BLaER1 treated with 17β-estradiol and CSF1 and Interleukin-3, amounts not matched to agents 10 nM and 100 nM (cell line): ENCODE measurements at regions not wholly inside any gene's neighbourhood (a gene's known extent, or its start where the extent isn't known, plus 50 kb on each side); places are given as distances from the start of the nearest gene placed in this dataset.

Experiments
- H3K27ac ChIP-seq, 11 experiments: shearing (Covaris generic); formaldehyde crosslinking; 2 replicates each; pipeline ENCODE4 v1.8.1; 2022
- H3K27me3 ChIP-seq, 11 experiments: shearing (Covaris generic); formaldehyde crosslinking; 2 replicates each; pipeline ENCODE4 v1.8.1; 2022
- H3K36me3 ChIP-seq, 11 experiments: shearing (Covaris generic); formaldehyde crosslinking; 2 replicates each; pipeline ENCODE4 v1.8.1; 2022
- H3K4me1 ChIP-seq, 10 experiments: shearing (Covaris generic); formaldehyde crosslinking; 2 replicates each; pipeline ENCODE4 v1.8.1; 2022
- H3K4me2 ChIP-seq, 11 experiments: shearing (Covaris generic); formaldehyde crosslinking; 2 replicates each; pipeline ENCODE4 v1.8.1; 2022
- H3K4me3 ChIP-seq, 10 experiments: shearing (Covaris generic); formaldehyde crosslinking; 2 replicates each; pipeline ENCODE4 v1.8.1; 2022
- H3K9ac ChIP-seq, 11 experiments: shearing (Covaris generic); formaldehyde crosslinking; 2 replicates each; pipeline ENCODE4 v1.8.1; 2022
- H3K9me3 ChIP-seq, 11 experiments: shearing (Covaris generic); formaldehyde crosslinking; replicated peaks in 1 of 11; 2 replicates each; pipeline ENCODE4 v1.8.1; 2022
- H4K20me1 ChIP-seq, 11 experiments: shearing (Covaris generic); formaldehyde crosslinking; 2 replicates each; pipeline ENCODE4 v1.8.1; 2022
- Cebpa-rat ChIP-seq, 11 experiments: shearing (Covaris generic); IDR thresholded peaks; 2 replicates each; pipeline ENCODE4 v1.8.1; 2022

DNA sequence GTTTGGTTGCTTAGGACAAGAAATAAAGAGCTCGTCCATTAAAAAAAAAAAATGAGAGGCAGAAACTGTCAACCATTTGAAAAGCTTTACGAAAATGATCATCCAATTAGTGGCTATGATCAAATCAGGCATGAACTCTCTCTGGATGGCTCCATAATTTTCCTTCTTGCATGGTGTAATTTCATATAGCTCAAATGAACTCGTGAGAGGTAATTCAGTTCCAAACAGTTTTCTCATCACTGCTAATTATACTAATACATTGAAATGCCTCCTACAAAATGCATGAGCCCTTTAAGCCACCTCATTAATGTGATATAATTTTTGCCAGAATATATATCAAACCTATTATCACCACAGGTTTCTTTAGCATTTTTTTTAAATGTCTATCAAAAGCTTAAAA is 239.5 kb upstream of the MEIS2 start:
- no peak overlapping the region for H3K9ac ChIP-seq
- no peaks in the 10 kb centered on the region for H3K27me3 ChIP-seq
- H3K9me3 ChIP-seq = no peaks in the 10 kb centered on the region
- no peak for TF ChIP-seq Cebpa-rat (IDR thresholded peaks at IDR 0.05)
- H3K4me2 ChIP-seq = no peak overlapping the region
- H3K36me3 ChIP-seq = no peaks in the 10 kb centered on the region
- H3K4me3 ChIP-seq = no peak overlapping the region
- H3K4me1 ChIP-seq = no peaks in the 10 kb centered on the region
- no peak overlapping the region for H3K27ac ChIP-seq
- no peaks in the 10 kb centered on the region for H4K20me1 ChIP-seq

DNA sequence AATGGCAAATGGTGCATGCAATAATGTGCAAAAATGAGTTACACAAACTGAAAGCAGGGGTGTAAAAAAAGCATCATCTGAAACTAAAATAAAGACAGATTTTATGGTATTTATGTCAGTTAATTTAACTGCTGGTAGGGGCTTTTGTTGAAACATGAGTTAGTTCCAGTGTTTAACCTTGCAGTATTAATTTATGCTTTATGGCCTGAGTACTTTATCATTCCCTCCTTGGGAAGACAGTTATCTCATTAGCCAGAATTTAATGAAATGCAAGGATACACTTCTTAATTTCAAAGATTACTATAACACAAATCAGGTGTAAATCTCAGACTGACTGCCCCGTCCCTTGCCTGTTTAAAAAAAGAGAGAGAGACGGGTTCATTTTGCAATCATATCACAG is 240.1 kb upstream of the MEIS2 start:
- Histone ChIP-seq H3K9ac (no peak overlapping the region), H3K4me2 (no peak overlapping the region), H3K4me1 (no peaks in the 10 kb centered on the region), H3K9me3 (no peaks in the 10 kb centered on the region), H3K27ac (no peak overlapping the region), H4K20me1 (no peaks in the 10 kb centered on the region), H3K36me3 (no peaks in the 10 kb centered on the region), H3K27me3 (no peaks in the 10 kb centered on the region), H3K4me3 (no peak overlapping the region)
- TF ChIP-seq Cebpa-rat (IDR thresholded peaks at IDR 0.05) = no peak

GRCh38 chr15:37359101-37359892 is 258.9 kb upstream of the MEIS2 start:
- Histone ChIP-seq H3K36me3 (no peaks in the 10 kb centered on the region), H3K4me3 (no peak overlapping the region), H3K9ac (no peak overlapping the region), H3K4me1 (no peaks in the 10 kb centered on the region), H3K27ac (no peak overlapping the region), H3K9me3 (no peaks in the 10 kb centered on the region), H3K27me3 (no peaks in the 10 kb centered on the region), H3K4me2 (no peak overlapping the region), H4K20me1 (no peaks in the 10 kb centered on the region)
- no peak for TF ChIP-seq Cebpa-rat (IDR thresholded peaks at IDR 0.05)

- Histone ChIP-seq H3K27ac (no peak overlapping the region), H3K27me3 (no peaks in the 10 kb centered on the region), H3K9me3 (no peaks in the 10 kb centered on the region), H3K4me3 (no peak overlapping the region), H3K4me1 (no peaks in the 10 kb centered on the region), H3K36me3 (no peaks in the 10 kb centered on the region), H4K20me1 (no peaks in the 10 kb centered on the region), H3K9ac (no peak overlapping the region), H3K4me2 (no peak overlapping the region)
- no peak for TF ChIP-seq Cebpa-rat (IDR thresholded peaks at IDR 0.05)
Observed at GRCh38 chr15:37359893-37360290, 259.5 kb upstream of the MEIS2 start.

DNA sequence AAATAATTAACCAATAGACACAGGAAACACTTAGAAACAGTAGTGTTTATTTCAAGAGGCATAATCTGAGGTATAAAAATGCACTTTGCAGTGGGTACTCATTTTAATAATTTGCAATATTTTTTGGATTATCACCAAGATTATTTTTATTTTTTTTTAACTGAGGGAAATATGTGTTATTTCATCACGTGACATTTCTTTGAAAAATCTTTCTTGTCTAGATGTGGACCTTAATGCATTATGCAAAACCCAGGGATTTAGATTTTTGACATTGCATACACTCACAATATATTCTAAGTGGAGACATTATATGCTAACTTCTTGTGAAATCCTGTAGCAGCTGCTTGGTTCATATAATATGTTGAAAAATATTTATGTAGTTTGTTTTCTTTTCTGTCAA is 260.4 kb upstream of the MEIS2 start:
- H3K4me1 ChIP-seq = no peaks in the 10 kb centered on the region
- no peak overlapping the region for H3K27ac ChIP-seq
- H4K20me1 ChIP-seq = no peaks in the 10 kb centered on the region
- no peaks in the 10 kb centered on the region for H3K9me3 ChIP-seq
- no peaks in the 10 kb centered on the region for H3K36me3 ChIP-seq
- TF ChIP-seq Cebpa-rat (IDR thresholded peaks at IDR 0.05) = no peak
- no peaks in the 10 kb centered on the region for H3K27me3 ChIP-seq
- H3K4me3 ChIP-seq = no peak overlapping the region
- no peak overlapping the region for H3K9ac ChIP-seq
- no peak overlapping the region for H3K4me2 ChIP-seq

GRCh38 chr15:37361621-37362020 is 261.3 kb upstream of the MEIS2 start:
- Histone ChIP-seq H3K27me3 (no peaks in the 10 kb centered on the region), H3K9ac (no peak overlapping the region), H3K36me3 (no peaks in the 10 kb centered on the region), H4K20me1 (no peaks in the 10 kb centered on the region), H3K9me3 (no peaks in the 10 kb centered on the region), H3K4me2 (no peak overlapping the region), H3K4me3 (no peak overlapping the region), H3K27ac (no peak overlapping the region), H3K4me1 (no peaks in the 10 kb centered on the region)
- no peak for TF ChIP-seq Cebpa-rat (IDR thresholded peaks at IDR 0.05)

GRCh38 chr15:37362414-37362813 is 262.1 kb upstream of the MEIS2 start:
- no peak overlapping the region for H3K4me3 ChIP-seq
- no peaks in the 10 kb centered on the region for H3K9me3 ChIP-seq
- no peak for TF ChIP-seq Cebpa-rat (IDR thresholded peaks at IDR 0.05)
- H3K27ac ChIP-seq = no peak overlapping the region
- H3K4me1 ChIP-seq = no peaks in the 10 kb centered on the region
- H3K36me3 ChIP-seq = no peaks in the 10 kb centered on the region
- H3K27me3 ChIP-seq = no peaks in the 10 kb centered on the region
- H4K20me1 ChIP-seq = no peaks in the 10 kb centered on the region
- H3K9ac ChIP-seq = no peak overlapping the region
- H3K4me2 ChIP-seq = no peak overlapping the region

DNA sequence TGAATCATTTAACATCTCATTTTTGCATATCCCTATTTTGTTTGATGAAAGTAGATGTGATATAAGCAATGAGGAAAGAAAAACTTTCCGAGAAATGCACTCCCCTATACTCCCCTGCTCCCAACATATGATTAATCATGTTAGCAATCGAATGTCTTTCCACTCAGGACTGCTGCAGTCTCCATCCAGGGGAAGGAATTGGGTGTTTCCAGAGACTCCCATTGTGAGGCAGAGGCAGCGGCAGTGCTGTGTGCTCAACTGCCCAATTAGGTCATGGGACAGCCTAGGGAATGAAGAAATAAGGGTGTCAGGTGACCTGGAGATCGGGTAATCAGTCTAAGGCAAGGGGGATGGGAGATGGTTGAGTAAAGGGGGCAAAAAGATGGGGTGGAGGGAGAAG is 268.6 kb upstream of the MEIS2 start:
- Histone ChIP-seq H4K20me1 (no peaks in the 10 kb centered on the region), H3K36me3 (no peaks in the 10 kb centered on the region), H3K9me3 (no peaks in the 10 kb centered on the region), H3K9ac (no peak overlapping the region), H3K27me3 (no peaks in the 10 kb centered on the region), H3K27ac (no peak overlapping the region), H3K4me1 (no peaks in the 10 kb centered on the region), H3K4me2 (no peak overlapping the region), H3K4me3 (no peak overlapping the region)
- TF ChIP-seq Cebpa-rat (IDR thresholded peaks at IDR 0.05) = no peak

- no peaks in the 10 kb centered on the region for H3K4me1 ChIP-seq
- no peaks in the 10 kb centered on the region for H3K36me3 ChIP-seq
- no peak for TF ChIP-seq Cebpa-rat (IDR thresholded peaks at IDR 0.05)
- no peak overlapping the region for H3K27ac ChIP-seq
- H3K9ac ChIP-seq = no peak overlapping the region
- H3K9me3 ChIP-seq = no peaks in the 10 kb centered on the region
- H3K27me3 ChIP-seq = no peaks in the 10 kb centered on the region
- H3K4me3 ChIP-seq = no peak overlapping the region
- H4K20me1 ChIP-seq = no peaks in the 10 kb centered on the region
- no peak overlapping the region for H3K4me2 ChIP-seq
Observed at GRCh38 chr15:37370941-37371340, 270.6 kb upstream of the MEIS2 start.

DNA sequence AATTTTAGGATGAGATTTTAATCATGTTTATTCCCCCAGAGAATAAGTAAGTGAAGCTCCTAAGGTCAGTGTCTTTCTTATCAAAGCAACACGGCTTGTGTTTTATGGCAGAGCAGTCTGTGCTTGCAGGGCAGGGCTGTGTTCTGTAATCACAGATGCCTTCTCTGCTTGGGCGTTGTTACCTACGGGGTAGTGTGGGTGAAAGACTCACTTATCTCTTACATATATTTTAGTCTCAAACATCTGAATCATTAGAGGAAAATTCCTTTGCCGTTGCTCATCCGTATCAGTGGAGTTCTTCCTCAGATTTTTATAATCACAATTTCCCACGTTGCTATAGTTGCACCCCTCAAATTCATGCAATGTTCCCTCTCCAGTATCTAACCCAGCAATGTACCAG is 271.7 kb upstream of the MEIS2 start:
- no peak overlapping the region for H3K4me3 ChIP-seq
- no peaks in the 10 kb centered on the region for H3K27me3 ChIP-seq
- no peaks in the 10 kb centered on the region for H3K9me3 ChIP-seq
- no peak for TF ChIP-seq Cebpa-rat (IDR thresholded peaks at IDR 0.05)
- H4K20me1 ChIP-seq = no peaks in the 10 kb centered on the region
- no peak overlapping the region for H3K27ac ChIP-seq
- H3K9ac ChIP-seq = no peak overlapping the region
- no peaks in the 10 kb centered on the region for H3K4me1 ChIP-seq
- H3K4me2 ChIP-seq = no peak overlapping the region
- no peaks in the 10 kb centered on the region for H3K36me3 ChIP-seq
